NCI-H1930 (cell line): ENCODE measurements at regions not wholly inside any gene's neighbourhood (a gene's known extent, or its start where the extent isn't known, plus 50 kb on each side); places are given as distances from the start of the nearest gene placed in this dataset.

Experiments used
- DNase-seq, 2 experiments: peaks; one replicate each; lab custom pipeline; 2025; lab: John Stamatoyannopoulos, UW

GRCh38 chr10:121240556-121240955 is 357.7 kb downstream of the FGFR2 start:
- DNase-seq = no peak

- no peak for DNase-seq
These were observed 356.9 kb downstream of the FGFR2 start for GRCh38 chr10:121241337-121241736.

GRCh38 chr10:121242741-121243608 is 355.3 kb downstream of the FGFR2 start:
- DNase-seq = no peak

- no peak for DNase-seq
These were observed 354.5 kb downstream of the FGFR2 start for GRCh38 chr10:121243609-121244241.

- DNase-seq = no peak
These were observed 353.4 kb downstream of the FGFR2 start for GRCh38 chr10:121244818-121245217.

- DNase-seq = no peak
These were observed 352.5 kb downstream of the FGFR2 start for GRCh38 chr10:121245754-121246153.

GRCh38 chr10:121248266-121248665 is 350.0 kb downstream of the FGFR2 start:
- no peak for DNase-seq

GRCh38 chr10:121250995-121251764 is 347.1 kb downstream of the FGFR2 start:
- no peak for DNase-seq

GRCh38 chr10:121252756-121253155 is 345.5 kb downstream of the FGFR2 start:
- no peak for DNase-seq

GRCh38 chr10:121260377-121260776 is 337.9 kb downstream of the FGFR2 start:
- DNase-seq = no peak

GRCh38 chr10:121261665-121262064 is 336.6 kb downstream of the FGFR2 start:
- no peak for DNase-seq

GRCh38 chr10:121262774-121263430 is 335.3 kb downstream of the FGFR2 start:
- no peak for DNase-seq

- no peak for DNase-seq
These were observed 334.8 kb downstream of the FGFR2 start for GRCh38 chr10:121263431-121263783.

- DNase-seq = no peak
These were observed 332.7 kb downstream of the FGFR2 start for GRCh38 chr10:121265360-121266123.

- no peak for DNase-seq
These were observed 331.9 kb downstream of the FGFR2 start for GRCh38 chr10:121266370-121266769.

GRCh38 chr10:121267236-121268003 is 330.8 kb downstream of the FGFR2 start:
- DNase-seq = no peak

GRCh38 chr10:121268363-121268762 is 329.9 kb downstream of the FGFR2 start:
- DNase-seq = no peak

- DNase-seq = no peak
These were observed 329.3 kb downstream of the FGFR2 start for GRCh38 chr10:121268863-121269432.

GRCh38 chr10:121270906-121271305 is 327.3 kb downstream of the FGFR2 start:
- no peak for DNase-seq

- DNase-seq = no peak
These were observed 322.2 kb downstream of the FGFR2 start for GRCh38 chr10:121276046-121276445.
